Stimulated activated naive B cell treated with anti-CD40 and anti-IgM and Interleukin-4, amounts not matched to agents 10 μg/mL and 1 μg/mL and 100 μg/mL, for 72 hours (primary cell): ENCODE measurements at regions not wholly inside any gene's neighbourhood (a gene's known extent, or its start where the extent isn't known, plus 50 kb on each side); places are given as distances from the start of the nearest gene placed in this dataset.

Source experiments
- ATAC-seq, 2 donors: fragments of 150-1000 bp; cut with Tn5 transposase; replicated peaks; 2 replicates each; pipeline ENCODE4 v1.10.0; 2021; ENCODE audit warnings: moderate library complexity in 1 of 2
- DNase-seq: peaks from one replicate; pipeline ENCODE4 v3.0.0; 2021
- H3K27ac Mint-ChIP-seq: one replicate; pipeline ENCODE4 v1.8.0; 2022; ENCODE audit warnings: mild to moderate bottlenecking, mixed read lengths
- H3K27me3 Mint-ChIP-seq, 2 donors: one replicate each; pipeline ENCODE4 v1.8.0; 2022; ENCODE audit warnings: mixed read lengths in 2 of 2
- H3K36me3 Mint-ChIP-seq, 2 donors: one replicate each; pipeline ENCODE4 v1.8.0; 2022; ENCODE audit warnings: mixed read lengths in 2 of 2, mild to moderate bottlenecking in 1 of 2
- H3K4me1 Mint-ChIP-seq, 2 donors: one replicate each; pipeline ENCODE4 v1.8.0; 2022; ENCODE audit warnings: mixed read lengths in 2 of 2, mild to moderate bottlenecking in 1 of 2
- H3K4me3 Mint-ChIP-seq, 2 donors: one replicate each; pipeline ENCODE4 v1.8.0; 2022; ENCODE audit warnings: mild to moderate bottlenecking in 2 of 2, mixed read lengths in 2 of 2, moderate library complexity in 1 of 2
- H3K9me3 Mint-ChIP-seq, 2 donors: one replicate each; pipeline ENCODE4 v1.8.0; 2022; ENCODE audit warnings: mixed read lengths in 2 of 2, mild to moderate bottlenecking in 1 of 2

DNA sequence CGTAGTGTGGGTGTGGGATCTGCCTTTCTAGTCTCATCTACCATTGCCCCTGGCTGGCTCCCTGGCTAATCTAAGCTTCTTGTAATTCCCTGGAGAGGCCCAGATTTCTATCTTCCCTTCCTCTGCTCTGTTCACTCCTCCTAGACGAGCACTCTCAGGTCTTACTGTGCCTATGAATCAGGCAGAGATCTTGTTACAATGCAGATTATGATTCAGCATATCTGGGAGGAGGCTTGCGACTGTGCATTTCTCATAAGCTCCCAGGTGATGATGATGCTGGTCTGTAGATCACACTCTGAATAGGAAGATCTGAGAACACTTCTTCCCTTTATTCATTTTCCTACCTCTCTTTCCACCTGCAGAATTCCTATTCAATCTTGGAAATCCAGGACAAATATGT is 200.1 kb downstream of the CBLN1 start:
- Mint-ChIP-seq H3K9me3 (peaks cover 23 to 26% of the 10 kb centered on the region in 2 donors), H3K4me3 (no peak overlapping the region), H3K27me3 (peaks cover 0 to 3% of the 10 kb centered on the region in 2 donors), H3K36me3 (no peaks in the 10 kb centered on the region), H3K4me1 (no peaks in the 10 kb centered on the region), H3K27ac (no peak overlapping the region)
- DNase-seq (no peak), ATAC-seq (no peak)

DNA sequence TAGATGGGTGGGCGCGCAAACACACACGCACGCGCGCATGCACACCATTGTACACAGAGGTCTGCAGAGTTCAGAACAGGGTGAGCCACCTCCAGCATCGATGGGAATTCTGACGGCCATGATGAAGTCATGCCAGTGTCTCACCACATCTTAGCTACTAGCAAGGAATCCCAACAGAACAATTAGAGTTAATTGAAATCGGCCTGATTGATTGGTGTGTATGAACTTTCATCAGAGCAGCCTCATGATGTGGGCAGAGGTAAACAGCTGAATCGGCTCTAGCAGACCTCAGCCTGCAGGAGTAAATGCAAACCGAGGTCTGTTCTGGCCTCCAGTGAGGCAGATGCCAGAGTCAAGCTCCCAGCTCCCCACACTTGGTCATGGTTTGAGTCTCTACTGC is 200.6 kb downstream of the CBLN1 start:
- Mint-ChIP-seq H3K27me3 (peaks cover 0 to 3% of the 10 kb centered on the region in 2 donors), H3K27ac (no peak overlapping the region), H3K36me3 (no peaks in the 10 kb centered on the region), H3K4me3 (no peak overlapping the region), H3K4me1 (no peaks in the 10 kb centered on the region), H3K9me3 (peaks cover 23 to 26% of the 10 kb centered on the region in 2 donors)
- no peak for ATAC-seq
- no peak for DNase-seq

- H3K4me1 Mint-ChIP-seq, result no peaks in the 10 kb centered on the region
- peaks cover 13% of the 10 kb centered on the region in 2 donors for H3K9me3 Mint-ChIP-seq
- H3K27me3 Mint-ChIP-seq, result peaks cover 0 to 7% of the 10 kb centered on the region in 2 donors
- H3K4me3 Mint-ChIP-seq, result no peak overlapping the region
- DNase-seq (no peak), ATAC-seq (no peak)
- no peak overlapping the region for H3K27ac Mint-ChIP-seq
- H3K36me3 Mint-ChIP-seq, result no peaks in the 10 kb centered on the region
These were observed 203.1 kb downstream of the CBLN1 start for GRCh38 chr16:49078571-49078970.

- ATAC-seq, result no peak
- DNase-seq, result no peak
- Mint-ChIP-seq H3K4me3 (no peak overlapping the region), H3K36me3 (no peaks in the 10 kb centered on the region), H3K27me3 (peaks cover 0 to 7% of the 10 kb centered on the region in 2 donors), H3K4me1 (no peaks in the 10 kb centered on the region), H3K9me3 (peaks cover 13% of the 10 kb centered on the region in 2 donors), H3K27ac (no peak overlapping the region)
These were observed 203.5 kb downstream of the CBLN1 start for GRCh38 chr16:49078104-49078503.

DNA sequence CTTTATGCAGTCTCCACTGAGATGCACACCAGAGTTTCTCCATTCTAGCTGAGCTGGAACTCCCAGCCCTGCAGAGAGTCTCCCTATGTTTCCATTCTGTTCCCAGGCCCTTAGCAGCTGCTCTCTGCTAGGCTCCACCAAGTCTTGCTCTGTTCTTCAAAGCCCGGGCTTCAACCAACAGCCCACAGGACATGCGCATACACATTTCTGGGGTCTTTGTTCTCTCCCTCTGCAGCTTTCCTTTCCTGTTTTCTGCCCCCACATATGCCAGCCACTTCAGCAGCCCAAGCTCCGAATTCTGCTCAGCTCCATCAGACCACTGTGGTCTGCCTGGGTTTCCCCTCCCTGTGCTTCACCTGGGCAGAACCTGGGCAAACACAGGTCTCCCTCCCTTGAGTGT is 205.9 kb downstream of the CBLN1 start:
- no peaks in the 10 kb centered on the region for H3K4me1 Mint-ChIP-seq
- no peaks in the 10 kb centered on the region for H3K36me3 Mint-ChIP-seq
- H3K9me3 Mint-ChIP-seq, result peaks cover 11 to 17% of the 10 kb centered on the region in 2 donors
- ATAC-seq (no peak), DNase-seq (no peak)
- no peak overlapping the region for H3K4me3 Mint-ChIP-seq
- peaks cover 0 to 6% of the 10 kb centered on the region in 2 donors for H3K27me3 Mint-ChIP-seq
- no peak overlapping the region for H3K27ac Mint-ChIP-seq

- DNase-seq (no peak), ATAC-seq (no peak)
- H3K4me3 Mint-ChIP-seq, result no peak overlapping the region
- peaks cover 7 to 9% of the 10 kb centered on the region in 2 donors for H3K9me3 Mint-ChIP-seq
- H3K4me1 Mint-ChIP-seq, result no peaks in the 10 kb centered on the region
- no peak overlapping the region for H3K27ac Mint-ChIP-seq
- H3K27me3 Mint-ChIP-seq, result peaks cover 0 to 6% of the 10 kb centered on the region in 2 donors
- no peaks in the 10 kb centered on the region for H3K36me3 Mint-ChIP-seq
These were observed 213.4 kb downstream of the CBLN1 start for GRCh38 chr16:49068224-49068623.

DNA sequence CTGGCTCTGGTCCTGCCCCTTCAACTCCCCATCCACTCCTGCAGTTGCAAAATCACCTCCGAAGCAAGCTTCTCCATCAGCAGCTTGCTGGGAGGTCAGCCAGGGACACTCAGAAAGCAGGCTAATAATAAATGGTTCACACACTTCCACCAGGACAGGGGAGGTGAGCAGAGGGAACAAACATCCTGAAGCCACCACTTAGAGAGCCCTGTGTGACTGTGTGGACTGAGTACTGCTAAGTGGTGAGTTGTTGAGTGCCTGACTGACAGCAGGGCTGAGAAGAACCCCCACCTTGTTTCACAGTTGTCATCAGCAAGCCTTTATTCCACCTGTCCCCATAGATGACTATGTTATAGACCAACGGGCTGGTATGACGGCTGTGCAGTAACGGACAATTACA is 213.9 kb downstream of the CBLN1 start:
- Mint-ChIP-seq H3K9me3 (peaks cover 7 to 11% of the 10 kb centered on the region in 2 donors), H3K36me3 (no peaks in the 10 kb centered on the region), H3K27ac (no peak overlapping the region), H3K4me1 (no peaks in the 10 kb centered on the region), H3K27me3 (peaks cover 3 to 10% of the 10 kb centered on the region in 2 donors), H3K4me3 (no peak overlapping the region)
- DNase-seq (no peak), ATAC-seq (no peak)

GRCh38 chr16:49061137-49061714 is 220.4 kb downstream of the CBLN1 start:
- H3K27me3 Mint-ChIP-seq, result peaks cover 9 to 17% of the 10 kb centered on the region in 2 donors
- DNase-seq (no peak), ATAC-seq (no peak)
- no peak overlapping the region for H3K27ac Mint-ChIP-seq
- H3K9me3 Mint-ChIP-seq, result peaks cover 3% of the 10 kb centered on the region in 2 donors
- no peak overlapping the region for H3K4me3 Mint-ChIP-seq
- peaks cover 0 to under 1% of the 10 kb centered on the region in 2 donors for H3K4me1 Mint-ChIP-seq
- H3K36me3 Mint-ChIP-seq, result no peaks in the 10 kb centered on the region

GRCh38 chr16:49060728-49061127 is 220.9 kb downstream of the CBLN1 start:
- H3K4me1 Mint-ChIP-seq, result peaks cover 0 to 2% of the 10 kb centered on the region in 2 donors
- H3K27ac Mint-ChIP-seq, result no peak overlapping the region
- no peaks in the 10 kb centered on the region for H3K36me3 Mint-ChIP-seq
- no peak overlapping the region for H3K4me3 Mint-ChIP-seq
- H3K9me3 Mint-ChIP-seq, result peaks cover 3 to 4% of the 10 kb centered on the region in 2 donors
- DNase-seq (no peak), ATAC-seq (no peak)
- peaks cover 9 to 17% of the 10 kb centered on the region in 2 donors for H3K27me3 Mint-ChIP-seq

GRCh38 chr16:49058382-49058781 is 223.3 kb downstream of the CBLN1 start:
- peaks cover 3 to 5% of the 10 kb centered on the region in 2 donors for H3K9me3 Mint-ChIP-seq
- no peak overlapping the region for H3K27ac Mint-ChIP-seq
- ATAC-seq (no peak), DNase-seq (no peak)
- H3K4me1 Mint-ChIP-seq, result peaks cover 0 to 2% of the 10 kb centered on the region in 2 donors
- no peak overlapping the region for H3K4me3 Mint-ChIP-seq
- no peaks in the 10 kb centered on the region for H3K36me3 Mint-ChIP-seq
- peaks cover 9 to 16% of the 10 kb centered on the region in 2 donors for H3K27me3 Mint-ChIP-seq

DNA sequence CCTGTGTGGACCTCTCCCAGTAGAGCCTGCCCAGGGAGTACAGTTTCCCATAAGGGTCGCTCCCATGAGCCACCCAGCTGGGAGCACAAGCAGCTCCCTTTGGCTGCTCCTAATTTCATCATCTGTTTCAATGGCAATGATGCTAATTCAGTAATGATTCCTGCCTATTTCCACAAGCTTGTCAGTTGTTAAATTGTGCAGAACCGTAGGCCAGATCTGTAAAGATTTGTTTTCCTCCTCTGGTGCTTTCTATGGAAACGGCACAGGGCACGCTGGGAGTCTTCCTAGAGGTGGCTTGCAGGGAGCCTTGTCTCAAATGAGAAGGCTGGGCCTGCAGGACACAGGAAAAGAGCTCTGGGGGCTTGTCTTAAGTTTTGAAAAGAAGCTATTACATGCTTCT is 223.7 kb downstream of the CBLN1 start:
- DNase-seq, result no peak
- H3K36me3 Mint-ChIP-seq, result no peaks in the 10 kb centered on the region
- H3K27ac Mint-ChIP-seq, result no peak overlapping the region
- ATAC-seq, result no peak
- no peak overlapping the region for H3K4me3 Mint-ChIP-seq
- H3K27me3 Mint-ChIP-seq, result peaks cover 8 to 14% of the 10 kb centered on the region in 2 donors
- H3K4me1 Mint-ChIP-seq, result peaks cover 0 to 2% of the 10 kb centered on the region in 2 donors
- H3K9me3 Mint-ChIP-seq, result peaks cover 3 to 5% of the 10 kb centered on the region in 2 donors

DNA sequence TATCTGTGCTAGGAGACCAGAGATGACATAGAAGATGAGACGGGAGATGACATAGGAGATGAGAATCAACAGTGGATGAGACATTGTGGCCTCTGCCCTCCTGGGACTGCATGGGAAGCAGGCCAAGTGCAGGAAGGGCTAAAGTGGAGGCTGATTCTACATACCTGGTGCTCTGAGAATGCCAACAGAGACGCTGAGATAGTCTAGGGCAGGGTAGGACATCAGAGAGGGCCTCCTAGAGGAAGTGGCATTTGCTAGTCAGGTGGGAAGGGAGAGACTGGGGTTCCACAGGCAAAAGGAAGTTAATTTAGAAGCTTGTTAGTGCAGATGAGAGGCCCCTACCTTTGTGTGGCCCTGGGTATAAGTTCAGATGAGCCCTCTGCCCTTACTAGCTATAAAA is 224.2 kb downstream of the CBLN1 start:
- peaks cover 2 to 5% of the 10 kb centered on the region in 2 donors for H3K9me3 Mint-ChIP-seq
- DNase-seq (no peak), ATAC-seq (no peak)
- H3K4me3 Mint-ChIP-seq, result no peak overlapping the region
- H3K27ac Mint-ChIP-seq, result no peak overlapping the region
- H3K27me3 Mint-ChIP-seq, result peaks cover 2 to 9% of the 10 kb centered on the region in 2 donors
- H3K36me3 Mint-ChIP-seq, result no peaks in the 10 kb centered on the region
- H3K4me1 Mint-ChIP-seq, result peaks cover 0 to 2% of the 10 kb centered on the region in 2 donors

GRCh38 chr16:49056546-49056945 is 225.1 kb downstream of the CBLN1 start:
- ATAC-seq (no peak), DNase-seq (no peak)
- no peak overlapping the region for H3K27ac Mint-ChIP-seq
- H3K4me3 Mint-ChIP-seq, result no peak overlapping the region
- peaks cover 0 to 2% of the 10 kb centered on the region in 2 donors for H3K4me1 Mint-ChIP-seq
- H3K27me3 Mint-ChIP-seq, result peaks cover 0 to 6% of the 10 kb centered on the region in 2 donors
- no peaks in the 10 kb centered on the region for H3K36me3 Mint-ChIP-seq
- H3K9me3 Mint-ChIP-seq, result peaks cover 2 to 5% of the 10 kb centered on the region in 2 donors

DNA sequence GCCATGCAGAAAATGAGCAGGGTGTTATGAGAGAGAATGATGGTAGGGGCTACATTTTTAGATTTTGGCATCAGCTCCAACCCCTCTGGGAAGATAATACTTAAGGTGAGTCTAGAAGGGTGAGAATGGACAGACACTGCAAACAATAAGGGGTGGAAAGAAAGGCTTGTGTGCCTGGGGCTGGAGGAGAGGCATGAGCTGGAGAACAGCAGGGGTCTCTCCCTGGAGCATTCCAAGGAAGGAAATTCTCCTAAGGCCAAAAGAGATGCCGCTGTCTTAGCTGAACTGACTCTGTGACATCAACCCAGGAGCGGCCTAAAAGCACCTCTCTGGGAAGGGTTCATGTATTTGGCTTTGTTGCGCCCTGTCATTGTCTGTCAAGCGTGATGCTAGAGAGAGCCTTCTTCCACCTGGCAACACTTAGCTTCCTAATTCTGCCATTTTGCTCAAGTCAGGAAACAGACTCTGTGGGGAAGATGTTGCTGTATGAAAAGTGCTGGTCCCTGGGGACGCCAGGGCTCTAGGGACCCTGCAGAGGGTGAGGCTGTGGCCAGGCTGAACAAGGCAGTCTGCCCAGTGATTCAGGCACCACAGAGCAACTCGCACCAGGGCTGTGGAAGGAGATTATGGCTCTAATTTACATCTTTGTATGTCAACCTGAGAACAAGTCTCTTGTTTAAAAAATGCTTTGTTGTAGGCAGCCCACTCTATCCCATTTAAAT is 225.7 kb downstream of the CBLN1 start:
- DNase-seq (no peak), ATAC-seq (peak; percentile 45 to 51)
- peaks cover 2 to 5% of the 10 kb centered on the region in 2 donors for H3K9me3 Mint-ChIP-seq
- H3K36me3 Mint-ChIP-seq, result no peaks in the 10 kb centered on the region
- peaks cover 0 to 2% of the 10 kb centered on the region in 2 donors for H3K4me1 Mint-ChIP-seq
- no peak overlapping the region for H3K27ac Mint-ChIP-seq
- peaks cover 0 to 6% of the 10 kb centered on the region in 2 donors for H3K27me3 Mint-ChIP-seq
- H3K4me3 Mint-ChIP-seq, result no peak overlapping the region

GRCh38 chr16:49055291-49055690 is 226.3 kb downstream of the CBLN1 start:
- no peak overlapping the region for H3K27ac Mint-ChIP-seq
- H3K4me3 Mint-ChIP-seq, result no peak overlapping the region
- H3K27me3 Mint-ChIP-seq, result peaks cover 0 to 6% of the 10 kb centered on the region in 2 donors
- no peak for DNase-seq
- peaks cover 2 to 5% of the 10 kb centered on the region in 2 donors for H3K9me3 Mint-ChIP-seq
- H3K4me1 Mint-ChIP-seq, result peaks cover 0 to 2% of the 10 kb centered on the region in 2 donors
- ATAC-seq, result no peak
- H3K36me3 Mint-ChIP-seq, result no peaks in the 10 kb centered on the region
